Tibial nerve (tissue), 4 donors: ENCODE measurements at regions not wholly inside any gene's neighbourhood (a gene's known extent, or its start where the extent isn't known, plus 50 kb on each side); places are given as distances from the start of the nearest gene placed in this dataset.
"Not testable (repeated sequence)": the region's sequence is repeated elsewhere in the genome, so short reads cannot be mapped to it uniquely, and the experiment has no call there.

ENCODE experiments used
- DNase-seq, 2 donors: peaks; one replicate each; pipeline ENCODE4 v3.0.0-alpha.2; 2019; ENCODE audit warnings: low spot score in 2 of 2
- H3K27ac ChIP-seq, 4 donors: fragments of 200-600 bp; sonication (generic) in 3 of 4; one replicate each; pipeline ENCODE4 v1.5.1; 2017 to 2019; ENCODE audit warnings: mild to moderate bottlenecking in 1 of 4
- H3K27me3 ChIP-seq, 2 donors: fragments of 200-600 bp; sonication (generic) in 1 of 2; one replicate each; pipeline versions ENCODE4 v1.5.1 to v1.6.0; 2017 to 2019
- H3K36me3 ChIP-seq, 3 donors: fragments of 200-600 bp; sonication (generic); one replicate each; pipeline ENCODE4 v1.5.1; 2018 to 2019
- H3K4me1 ChIP-seq, 4 donors: fragments of 200-600 bp; sonication (generic) in 3 of 4; one replicate each; pipeline ENCODE4 v1.5.1; 2017 to 2019
- H3K4me3 ChIP-seq, 4 donors: fragments of 200-600 bp; sonication (generic) in 3 of 4; one replicate each; pipeline ENCODE4 v1.5.1; 2017 to 2019; ENCODE audit warnings: mild to moderate bottlenecking in 1 of 4, moderate library complexity in 1 of 4
- H3K9me3 ChIP-seq, 4 donors: fragments of 200-600 bp; sonication (generic) in 3 of 4; one replicate each; pipeline ENCODE4 v1.5.1; 2017 to 2019
- CTCF ChIP-seq, 5 experiments: fragments of 200-600 bp in 3 of 5; fragments of 450-650 bp in 2 of 5; sonication (generic) in 3 of 5; IDR thresholded peaks; one replicate each; pipeline ENCODE4 v1.5.1; 2016 to 2019; ENCODE audit warnings: antibody characterized with exemption in 5 of 5, mild to moderate bottlenecking in 3 of 5, moderate library complexity in 2 of 5
- EP300 ChIP-seq, 2 donors: sonication (generic); formaldehyde crosslinking; IDR thresholded peaks; one replicate each; pipeline ENCODE4 v1.6.1; 2017; ENCODE audit warnings: antibody characterized with exemption in 2 of 2, mild to moderate bottlenecking in 1 of 2
- POLR2A ChIP-seq, 2 donors: fragments of 450-650 bp; IDR thresholded peaks; one replicate each; pipeline ENCODE4 v1.6.1; 2017; ENCODE audit warnings: antibody characterized with exemption in 2 of 2, mild to moderate bottlenecking in 2 of 2, moderate library complexity in 2 of 2
- WGBS, 2 donors: methylation state at CpG; one replicate each; pipeline ENCODE4 v1.1.5; 2018; 5-methylcytosine and 5-hydroxymethylcytosine counted together

- DNase-seq: no peak
- Histone ChIP-seq H3K27ac (no peak overlapping the region), H3K36me3 (no peaks in the 10 kb centered on the region), H3K4me3 (no peak overlapping the region), H3K9me3 (no peaks in the 10 kb centered on the region), H3K27me3 (no peaks in the 10 kb centered on the region), H3K4me1 (peaks cover 0 to 3% (median 0%) of the 10 kb centered on the region in 4 donors)
- TF ChIP-seq POLR2A (IDR thresholded peaks at IDR 0.05) (no peak), CTCF (IDR thresholded peaks at IDR 0.05) (no peak), EP300 (IDR thresholded peaks at IDR 0.05) (no peak)
- 66 to 70% methylated on average over 2 of the region's 2 CpGs for WGBS, 2 donors
Measured at GRCh38 chr1:189627427-189627826, 850.2 kb downstream of the BRINP3 start.

- 59% methylated on average over 3 of the region's 3 CpGs for WGBS, 2 donors
- Histone ChIP-seq H3K27ac (no peak overlapping the region), H3K4me3 (no peak overlapping the region), H3K36me3 (no peaks in the 10 kb centered on the region), H3K4me1 (peaks cover 0 to 3% (median 0%) of the 10 kb centered on the region in 4 donors), H3K27me3 (no peaks in the 10 kb centered on the region), H3K9me3 (no peaks in the 10 kb centered on the region)
- no peak for DNase-seq
- TF ChIP-seq EP300 (IDR thresholded peaks at IDR 0.05): no peak
- TF ChIP-seq CTCF (IDR thresholded peaks at IDR 0.05): no peak
- TF ChIP-seq POLR2A (IDR thresholded peaks at IDR 0.05): no peak
Measured at GRCh38 chr1:189628857-189629256, 848.8 kb downstream of the BRINP3 start.

GRCh38 chr1:189633658-189634057, 844.0 kb downstream of the BRINP3 start:
- no peak overlapping the region for H3K4me3 ChIP-seq
- no peaks in the 10 kb centered on the region for H3K36me3 ChIP-seq
- 91 to 93% methylated on average over 2 of the region's 2 CpGs for WGBS, 2 donors

GRCh38 chr1:189637041-189637440, 840.6 kb downstream of the BRINP3 start:
- Histone ChIP-seq H3K4me1 (no peaks in the 10 kb centered on the region), H3K27ac (no peak overlapping the region), H3K9me3 (no peaks in the 10 kb centered on the region), H3K4me3 (no peak overlapping the region), H3K27me3 (no peaks in the 10 kb centered on the region), H3K36me3 (no peaks in the 10 kb centered on the region)
- 84 to 87% methylated on average over 2 of the region's 2 CpGs for WGBS, 2 donors
- no peak for TF ChIP-seq POLR2A (IDR thresholded peaks at IDR 0.05)
- TF ChIP-seq EP300 (IDR thresholded peaks at IDR 0.05): no peak
- TF ChIP-seq CTCF (IDR thresholded peaks at IDR 0.05): no peak
- DNase-seq: no peak

More at GRCh38 chr1:189633658-189634057, 844.0 kb downstream of the BRINP3 start:
- no peak for TF ChIP-seq EP300 (IDR thresholded peaks at IDR 0.05)
- TF ChIP-seq POLR2A (IDR thresholded peaks at IDR 0.05): no peak
- no peak for TF ChIP-seq CTCF (IDR thresholded peaks at IDR 0.05)
- Histone ChIP-seq H3K27me3 (no peaks in the 10 kb centered on the region), H3K4me1 (peaks cover 0 to 3% (median 0%) of the 10 kb centered on the region in 4 donors), H3K9me3 (no peaks in the 10 kb centered on the region), H3K27ac (no peak overlapping the region)
- DNase-seq: no peak

GRCh38 chr1:189644156-189644555, 833.5 kb downstream of the BRINP3 start:
- not testable (repeated sequence) for H3K4me1 ChIP-seq, DNase-seq, H3K4me3 ChIP-seq, H3K9me3 ChIP-seq, H3K27me3 ChIP-seq, H3K36me3 ChIP-seq, H3K27ac ChIP-seq
- 90 to 95% methylated on average over 5 of the region's 5 CpGs for WGBS, 2 donors

GRCh38 chr1:189644970-189645369, 832.7 kb downstream of the BRINP3 start:
- Histone ChIP-seq H3K4me3 (no peak overlapping the region), H3K4me1 (no peaks in the 10 kb centered on the region), H3K27me3 (no peaks in the 10 kb centered on the region), H3K36me3 (no peaks in the 10 kb centered on the region), H3K27ac (no peak overlapping the region), H3K9me3 (no peaks in the 10 kb centered on the region)
- no peak for DNase-seq
- WGBS, 2 donors: 97% methylated on average over 4 of the region's 4 CpGs
- TF ChIP-seq POLR2A (IDR thresholded peaks at IDR 0.05): no peak
- no peak for TF ChIP-seq EP300 (IDR thresholded peaks at IDR 0.05)
- no peak for TF ChIP-seq CTCF (IDR thresholded peaks at IDR 0.05)
